Loucy (cell line): ENCODE measurements at regions not wholly inside any gene's neighbourhood (a gene's known extent, or its start where the extent isn't known, plus 50 kb on each side); places are given as distances from the start of the nearest gene placed in this dataset.

Experiments
- EZH2phosphoT487 ChIP-seq: fragments of 200-600 bp; IDR thresholded peaks from 2 replicates; pipeline ENCODE4 v1.6.1; 2018; ENCODE audit warnings: antibody characterized with exemption, mild to moderate bottlenecking, moderate library complexity, borderline replicate concordance
- TF ChIP-seq, protein P1 (sequence below): fragments of 200-600 bp; sonication (generic); conservative IDR thresholded peaks from 2 replicates; pipeline ENCODE4 v1.5.1; 2014; ENCODE audit warnings: mild to moderate bottlenecking, antibody characterized with exemption, low read length

DNA sequence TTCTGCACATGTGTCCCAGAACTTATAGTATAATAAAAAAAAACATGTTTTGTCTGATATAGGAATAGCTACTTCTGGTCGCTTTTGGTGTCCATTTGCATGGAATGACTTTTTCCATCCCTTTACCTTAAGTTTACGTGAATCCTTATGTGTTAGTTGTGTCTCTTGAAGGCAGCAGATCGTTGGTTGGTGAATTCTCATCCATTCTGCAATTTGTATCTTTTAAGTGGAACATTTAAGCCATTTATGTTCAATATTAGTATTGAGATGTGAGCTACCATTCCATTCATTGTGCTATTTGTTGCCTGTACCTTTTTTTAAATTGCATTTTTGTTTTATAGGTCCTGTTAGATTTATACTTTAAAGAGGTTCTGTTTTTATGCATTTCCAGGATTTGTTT, 55.1 kb upstream of the PHIP start:
- TF ChIP-seq, protein P1, sequence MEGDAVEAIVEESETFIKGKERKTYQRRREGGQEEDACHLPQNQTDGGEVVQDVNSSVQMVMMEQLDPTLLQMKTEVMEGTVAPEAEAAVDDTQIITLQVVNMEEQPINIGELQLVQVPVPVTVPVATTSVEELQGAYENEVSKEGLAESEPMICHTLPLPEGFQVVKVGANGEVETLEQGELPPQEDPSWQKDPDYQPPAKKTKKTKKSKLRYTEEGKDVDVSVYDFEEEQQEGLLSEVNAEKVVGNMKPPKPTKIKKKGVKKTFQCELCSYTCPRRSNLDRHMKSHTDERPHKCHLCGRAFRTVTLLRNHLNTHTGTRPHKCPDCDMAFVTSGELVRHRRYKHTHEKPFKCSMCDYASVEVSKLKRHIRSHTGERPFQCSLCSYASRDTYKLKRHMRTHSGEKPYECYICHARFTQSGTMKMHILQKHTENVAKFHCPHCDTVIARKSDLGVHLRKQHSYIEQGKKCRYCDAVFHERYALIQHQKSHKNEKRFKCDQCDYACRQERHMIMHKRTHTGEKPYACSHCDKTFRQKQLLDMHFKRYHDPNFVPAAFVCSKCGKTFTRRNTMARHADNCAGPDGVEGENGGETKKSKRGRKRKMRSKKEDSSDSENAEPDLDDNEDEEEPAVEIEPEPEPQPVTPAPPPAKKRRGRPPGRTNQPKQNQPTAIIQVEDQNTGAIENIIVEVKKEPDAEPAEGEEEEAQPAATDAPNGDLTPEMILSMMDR, result no peak
- TF ChIP-seq EZH2phosphoT487, result no peak
